OCI-LY3 (cell line): ENCODE measurements at regions not wholly inside any gene's neighbourhood (a gene's known extent, or its start where the extent isn't known, plus 50 kb on each side); places are given as distances from the start of the nearest gene placed in this dataset.

Source experiments
- EZH2phosphoT487 ChIP-seq: fragments of 200-600 bp; shearing (Covaris generic); IDR thresholded peaks from 2 replicates; pipeline ENCODE4 v1.6.1; 2018; ENCODE audit warnings: antibody characterized with exemption, mixed run types, low read depth
- TF ChIP-seq, protein P1 (sequence below): fragments of 200-600, 300-600 bp; sonication (generic); IDR thresholded peaks from 2 replicates; pipeline ENCODE4 v1.5.1; 2014; ENCODE audit warnings: antibody characterized with exemption, low read length, low read depth

DNA sequence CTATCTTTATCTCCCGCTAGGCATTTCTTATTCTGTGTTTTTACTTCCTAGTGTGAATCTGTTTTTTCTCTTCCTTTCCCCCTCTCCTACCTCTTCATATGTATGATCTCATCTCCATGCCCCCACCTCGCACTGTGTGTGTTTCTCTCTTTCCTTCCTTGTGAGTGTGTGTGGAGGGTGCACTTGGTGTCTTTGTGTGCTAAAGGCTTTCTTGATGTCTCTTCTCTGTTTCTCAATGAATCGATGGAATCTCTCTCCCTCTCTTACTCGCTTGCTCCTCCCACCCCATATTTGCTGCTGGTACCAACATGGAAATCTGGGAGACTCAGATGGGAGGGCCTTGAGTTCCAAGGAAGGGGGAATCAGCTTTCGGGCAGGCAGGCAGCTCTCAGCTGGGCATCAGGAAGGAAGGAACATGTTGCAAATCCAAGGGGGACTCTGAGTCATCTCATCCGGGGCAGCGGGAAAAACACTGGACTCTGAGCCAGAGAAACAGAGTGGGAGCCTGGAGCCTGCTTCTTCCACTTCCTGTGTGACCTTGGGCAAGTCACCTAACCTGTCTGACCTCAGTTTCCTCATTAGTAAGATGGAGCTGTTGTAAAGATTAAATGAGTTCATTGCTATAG lies 147.5 kb downstream of the PTPRU start:
- TF ChIP-seq, protein P1, sequence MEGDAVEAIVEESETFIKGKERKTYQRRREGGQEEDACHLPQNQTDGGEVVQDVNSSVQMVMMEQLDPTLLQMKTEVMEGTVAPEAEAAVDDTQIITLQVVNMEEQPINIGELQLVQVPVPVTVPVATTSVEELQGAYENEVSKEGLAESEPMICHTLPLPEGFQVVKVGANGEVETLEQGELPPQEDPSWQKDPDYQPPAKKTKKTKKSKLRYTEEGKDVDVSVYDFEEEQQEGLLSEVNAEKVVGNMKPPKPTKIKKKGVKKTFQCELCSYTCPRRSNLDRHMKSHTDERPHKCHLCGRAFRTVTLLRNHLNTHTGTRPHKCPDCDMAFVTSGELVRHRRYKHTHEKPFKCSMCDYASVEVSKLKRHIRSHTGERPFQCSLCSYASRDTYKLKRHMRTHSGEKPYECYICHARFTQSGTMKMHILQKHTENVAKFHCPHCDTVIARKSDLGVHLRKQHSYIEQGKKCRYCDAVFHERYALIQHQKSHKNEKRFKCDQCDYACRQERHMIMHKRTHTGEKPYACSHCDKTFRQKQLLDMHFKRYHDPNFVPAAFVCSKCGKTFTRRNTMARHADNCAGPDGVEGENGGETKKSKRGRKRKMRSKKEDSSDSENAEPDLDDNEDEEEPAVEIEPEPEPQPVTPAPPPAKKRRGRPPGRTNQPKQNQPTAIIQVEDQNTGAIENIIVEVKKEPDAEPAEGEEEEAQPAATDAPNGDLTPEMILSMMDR: no peak
- TF ChIP-seq EZH2phosphoT487: no peak
